AG08396 (cell line): ENCODE measurements at regions not wholly inside any gene's neighbourhood (a gene's known extent, or its start where the extent isn't known, plus 50 kb on each side); places are given as distances from the start of the nearest gene placed in this dataset.

Experiments
- DNase-seq: peaks from one replicate; pipeline ENCODE4 v3.0.0; 2012; ENCODE audit warnings: low spot score, mixed read lengths

DNA sequence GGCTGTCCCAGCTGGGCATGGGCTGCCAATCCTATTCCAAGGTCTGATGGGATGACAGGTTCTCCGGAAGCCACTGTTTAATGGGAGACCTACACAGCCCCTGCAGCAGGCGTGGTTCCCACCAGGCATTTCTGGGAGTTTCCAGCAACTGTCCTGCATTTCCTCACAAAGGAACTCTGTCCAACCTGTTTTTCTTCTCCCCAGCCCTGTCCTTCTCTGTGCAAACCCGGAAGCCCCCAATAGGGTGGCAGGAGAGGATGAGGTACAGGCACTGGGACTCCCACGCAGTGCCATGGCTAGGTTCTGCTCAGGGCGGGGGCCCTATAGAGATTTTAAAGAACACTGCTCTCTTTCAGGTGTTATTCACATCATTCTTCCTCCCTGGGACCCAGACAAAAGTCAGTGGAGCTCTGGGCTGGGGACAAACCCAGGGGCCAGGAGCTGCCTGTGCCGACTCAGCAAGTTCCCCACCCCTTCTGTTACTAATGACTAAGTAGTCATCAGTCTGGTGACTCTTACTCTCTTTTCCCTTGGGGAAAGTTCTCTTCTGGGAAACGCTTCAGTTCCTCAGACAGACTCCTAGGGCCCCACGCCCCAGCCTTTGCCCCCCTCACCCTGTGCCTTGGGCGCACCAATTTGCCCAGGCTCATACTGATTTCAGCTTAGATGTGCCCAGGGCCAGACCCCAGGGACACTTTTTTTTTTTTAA, 97.7 kb downstream of the CD47 start:
- DNase-seq, result no peak

DNA sequence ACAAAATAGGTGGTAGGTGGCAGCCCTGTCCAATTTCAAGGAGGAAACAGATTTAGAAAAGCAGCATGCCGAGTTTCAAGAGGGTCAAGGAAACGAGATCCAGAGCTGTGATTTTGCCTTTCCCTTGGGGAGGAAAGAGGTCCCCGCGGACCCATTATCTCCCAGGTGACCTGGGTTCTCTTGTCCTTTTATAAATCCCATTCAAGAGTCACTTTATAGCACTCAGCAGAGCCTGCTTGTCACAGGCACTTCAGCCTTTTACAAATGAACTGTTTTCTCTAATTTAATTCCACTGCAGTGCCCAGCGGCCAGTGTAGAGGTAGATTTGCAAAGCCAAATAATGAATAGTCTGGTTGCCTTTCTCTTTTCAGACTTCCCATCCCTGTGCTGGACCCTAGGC, 99.9 kb downstream of the CD47 start:
- DNase-seq, result no peak

DNA sequence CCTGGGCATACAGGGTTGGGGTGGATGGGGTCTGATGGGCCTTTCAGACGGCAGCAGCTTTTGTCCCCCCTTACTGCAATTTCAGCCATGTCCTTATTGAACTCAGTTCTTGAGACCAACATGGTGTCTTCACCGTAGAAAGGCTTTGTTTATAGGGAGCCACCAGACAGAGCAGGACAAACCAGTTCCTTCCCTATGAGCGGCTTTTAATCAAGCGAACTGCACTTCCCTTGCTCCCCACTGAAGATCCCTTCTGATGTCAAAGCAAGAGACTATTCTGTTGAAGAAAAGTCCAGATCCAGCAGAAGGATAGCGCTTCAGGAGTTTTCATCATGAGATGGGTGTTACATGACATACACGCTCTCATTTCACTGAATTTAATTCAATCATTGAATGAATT, 100.4 kb downstream of the CD47 start:
- DNase-seq, result no peak

DNA sequence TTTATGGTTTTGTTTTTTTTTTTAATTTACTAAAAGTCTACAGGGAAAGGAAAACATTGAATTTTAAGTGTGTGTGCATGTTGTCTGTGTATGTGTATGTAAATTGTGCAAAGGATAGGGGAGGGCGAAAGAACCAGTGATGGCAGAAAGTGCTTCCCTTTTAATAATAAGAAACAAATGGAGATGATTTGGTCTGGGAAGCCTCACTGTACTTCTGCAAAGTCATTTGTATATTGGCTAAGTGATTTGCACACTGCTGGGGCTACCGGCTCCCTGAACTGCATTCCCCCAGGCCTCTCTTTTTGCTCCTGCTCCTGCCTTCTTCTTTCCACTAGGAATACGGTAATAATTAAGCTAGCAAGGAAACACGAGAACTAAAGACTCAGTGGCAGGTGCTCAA, 101.2 kb downstream of the CD47 start:
- DNase-seq, result no peak

DNA sequence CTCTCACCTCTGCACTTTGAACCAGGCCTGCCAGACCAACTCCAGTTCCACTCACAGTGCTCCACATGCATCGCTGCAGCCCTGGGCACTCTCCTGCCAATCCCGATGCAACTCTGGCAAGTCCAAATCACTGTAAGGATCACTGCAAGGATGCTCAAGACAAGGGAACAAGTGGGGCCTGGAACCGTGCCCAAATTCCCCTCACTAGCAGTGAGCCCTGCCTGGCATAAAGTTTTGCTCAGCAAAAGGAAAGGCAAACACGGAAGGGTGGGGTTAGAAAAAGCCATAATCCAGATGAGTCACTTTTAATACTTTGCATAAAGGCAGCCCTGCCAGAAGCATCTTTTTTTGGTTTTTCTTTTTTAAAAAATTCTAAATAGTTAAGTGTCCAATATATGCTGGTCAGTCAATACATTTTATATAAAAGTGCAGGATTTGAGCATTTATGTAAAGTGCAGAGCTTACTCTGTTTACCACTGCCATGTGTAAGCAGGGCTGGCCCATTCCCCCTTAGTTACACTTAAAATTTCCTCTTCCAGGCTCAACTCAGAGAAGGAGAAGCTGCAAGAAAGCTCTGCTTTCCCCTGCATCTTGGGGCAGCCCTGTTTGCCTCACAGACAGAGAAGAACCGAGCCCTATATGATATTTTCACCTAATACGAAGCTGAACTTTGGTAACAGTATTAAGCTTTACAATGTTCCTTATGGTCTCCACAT, 102.2 kb downstream of the CD47 start:
- no peak for DNase-seq

DNA sequence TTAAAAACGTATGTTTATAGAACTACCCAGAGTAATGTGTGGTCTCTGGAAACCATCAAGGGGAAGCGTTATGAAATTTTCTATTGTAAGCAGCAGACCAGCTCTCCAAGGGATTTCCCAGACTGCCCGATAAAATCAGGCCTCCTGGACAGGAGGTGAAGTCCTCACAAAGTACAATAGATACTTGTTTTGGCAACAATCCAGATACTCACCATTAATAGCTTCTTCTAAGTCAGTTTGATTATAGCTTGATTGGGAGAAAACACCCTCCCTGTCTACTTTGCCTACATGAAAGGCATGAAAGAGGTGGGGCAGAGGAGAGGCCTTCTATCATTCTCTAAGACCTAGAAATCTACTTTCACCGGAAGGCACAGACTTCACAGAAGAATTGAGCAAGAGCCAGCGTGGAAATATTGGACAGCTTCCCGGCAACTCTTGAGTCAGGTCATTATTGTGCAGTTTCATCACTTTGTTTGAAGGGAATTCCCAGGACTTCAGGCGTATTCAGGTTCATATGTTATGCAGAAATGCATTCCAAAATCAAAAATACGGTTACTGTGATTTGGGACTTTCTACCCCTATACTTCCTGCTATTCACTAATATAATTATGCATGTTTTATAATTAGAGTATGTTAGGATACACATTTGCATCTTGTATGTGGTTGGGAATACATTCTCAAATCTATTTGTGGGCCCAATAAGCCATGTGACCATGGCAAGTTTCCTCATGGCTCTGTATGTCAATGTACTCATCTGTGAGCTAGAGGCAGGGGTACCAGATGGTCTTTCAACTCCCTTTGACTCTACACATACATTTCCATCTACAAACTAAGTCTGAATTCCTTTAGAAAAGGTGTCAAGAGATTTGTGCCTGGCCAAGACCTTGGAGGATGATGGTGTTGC, 103.5 kb downstream of the CD47 start:
- peak; percentile 71 for DNase-seq

DNA sequence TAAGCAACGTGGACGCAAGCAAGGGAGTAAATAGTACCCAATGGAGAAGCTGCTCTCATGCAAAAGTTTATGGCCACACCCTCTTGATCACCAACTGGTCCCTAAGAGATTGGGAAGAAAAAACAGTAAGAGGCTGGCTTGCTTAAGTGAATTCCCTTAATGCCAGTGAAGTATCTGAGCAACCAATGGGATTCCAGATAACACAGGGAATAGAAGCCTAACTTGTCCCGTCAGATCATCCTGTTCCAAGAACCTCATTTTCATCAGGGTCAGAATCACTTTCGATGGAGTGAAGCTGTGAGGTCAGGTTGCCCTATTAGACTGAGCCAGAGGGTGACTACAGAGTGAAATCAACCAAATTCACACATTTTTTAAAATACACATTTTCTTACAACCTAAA, 104.3 kb downstream of the CD47 start:
- DNase-seq, result no peak

DNA sequence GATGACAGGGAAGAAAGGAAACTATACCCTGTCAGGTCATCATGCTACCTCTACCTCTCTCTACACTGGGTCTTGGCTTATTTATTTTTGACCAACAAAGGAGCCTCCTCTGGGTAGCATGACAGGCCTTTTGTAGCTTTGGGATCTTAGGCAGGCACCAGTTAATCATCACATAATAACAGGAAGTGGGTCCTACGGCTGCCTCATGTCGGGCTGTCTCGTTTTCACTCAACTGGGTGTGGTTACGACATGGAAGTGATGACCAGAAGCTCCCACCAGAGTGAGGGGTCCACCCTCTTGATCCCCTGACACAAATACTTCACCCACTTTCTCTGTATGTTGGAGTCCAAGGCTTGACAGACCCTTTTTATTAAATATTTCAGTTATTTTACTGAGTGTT, 105.3 kb downstream of the CD47 start:
- DNase-seq, result no peak

DNA sequence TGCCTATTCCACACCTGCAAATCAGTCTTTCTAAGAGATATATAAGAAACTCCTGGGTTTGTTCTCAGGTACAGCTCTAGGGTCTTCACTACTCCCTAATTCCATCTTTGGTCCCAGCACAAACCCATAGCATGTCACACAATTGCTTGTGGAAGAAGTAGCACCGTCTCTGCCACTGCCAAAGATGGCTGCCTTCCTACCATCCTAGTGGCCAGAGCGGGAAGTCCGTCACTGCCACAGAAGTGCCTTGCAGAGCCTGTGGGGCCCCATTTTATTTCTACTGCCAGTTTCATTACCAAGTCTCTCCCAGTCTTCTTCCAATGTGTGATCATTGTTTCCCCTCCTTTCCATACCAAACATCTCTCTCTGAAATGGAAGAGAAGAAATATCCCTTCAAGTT, 107.6 kb downstream of the CD47 start:
- DNase-seq, result no peak

DNA sequence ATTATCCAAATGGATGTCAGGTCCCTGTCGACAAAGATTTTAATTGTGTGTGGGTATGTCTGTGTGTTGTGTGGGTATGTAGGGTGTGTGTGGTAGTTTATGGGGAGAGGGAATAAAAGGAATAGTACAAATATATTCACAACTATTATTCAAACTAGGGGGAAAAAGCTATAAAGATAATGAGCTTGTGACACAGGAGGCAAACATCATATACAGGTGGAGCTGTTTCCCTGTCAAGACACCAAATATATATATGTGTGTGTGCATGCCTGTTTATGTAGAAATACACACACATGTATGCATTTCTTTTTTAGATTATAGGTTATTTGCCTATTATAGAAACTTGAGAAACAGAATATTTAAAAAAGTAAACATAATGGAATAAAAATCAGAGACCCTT, 108.7 kb downstream of the CD47 start:
- DNase-seq, result no peak

DNA sequence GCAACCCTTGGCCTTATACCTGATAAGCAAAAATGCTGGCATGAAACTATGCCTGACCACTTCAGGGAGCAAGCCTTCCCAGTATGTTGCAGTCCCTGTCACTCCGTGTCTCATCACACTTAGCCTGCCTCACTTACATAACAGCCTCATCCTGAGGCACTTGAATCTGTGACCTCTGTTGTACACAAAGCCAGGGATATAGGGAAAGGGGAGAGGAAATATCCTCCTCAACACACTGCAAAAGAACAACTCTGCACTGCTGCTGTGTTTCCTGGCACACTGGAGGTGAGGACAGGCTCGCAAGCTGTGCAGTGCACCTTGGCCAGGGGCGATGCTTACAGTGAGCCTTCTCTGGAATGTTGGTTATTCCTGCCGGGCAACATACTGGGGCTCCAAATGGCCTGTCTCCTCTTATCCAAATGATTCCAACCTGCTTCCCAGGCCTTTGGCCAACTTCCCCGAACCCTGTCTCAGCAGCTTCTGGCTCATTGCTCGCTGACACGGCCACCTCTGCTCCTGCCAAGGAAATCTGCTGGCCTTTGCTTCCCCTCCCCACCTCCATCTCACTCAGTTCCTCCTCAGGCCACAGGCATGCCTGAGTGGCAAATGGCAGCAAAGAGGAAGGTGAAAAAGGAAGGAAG, 109.2 kb downstream of the CD47 start:
- DNase-seq, result no peak

DNA sequence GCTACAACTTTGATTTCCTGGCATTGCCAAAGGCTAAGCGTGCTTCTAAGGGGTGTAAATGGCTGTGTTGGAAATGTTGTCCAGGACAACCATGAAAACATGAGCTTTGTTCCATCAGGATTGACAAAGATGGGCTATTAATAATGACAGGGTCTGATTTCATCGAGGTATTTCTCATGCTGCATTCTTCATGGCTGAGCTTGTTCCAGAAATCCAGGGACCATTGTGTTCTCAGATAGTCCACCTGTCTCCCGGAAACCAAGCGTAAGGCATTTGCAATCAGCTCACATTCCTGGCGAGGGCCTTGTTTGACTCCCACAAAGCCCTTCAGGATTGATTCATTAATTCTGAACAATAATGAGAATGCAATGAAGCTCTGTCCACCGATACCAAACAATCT, 111.3 kb downstream of the CD47 start:
- DNase-seq, result no peak

DNA sequence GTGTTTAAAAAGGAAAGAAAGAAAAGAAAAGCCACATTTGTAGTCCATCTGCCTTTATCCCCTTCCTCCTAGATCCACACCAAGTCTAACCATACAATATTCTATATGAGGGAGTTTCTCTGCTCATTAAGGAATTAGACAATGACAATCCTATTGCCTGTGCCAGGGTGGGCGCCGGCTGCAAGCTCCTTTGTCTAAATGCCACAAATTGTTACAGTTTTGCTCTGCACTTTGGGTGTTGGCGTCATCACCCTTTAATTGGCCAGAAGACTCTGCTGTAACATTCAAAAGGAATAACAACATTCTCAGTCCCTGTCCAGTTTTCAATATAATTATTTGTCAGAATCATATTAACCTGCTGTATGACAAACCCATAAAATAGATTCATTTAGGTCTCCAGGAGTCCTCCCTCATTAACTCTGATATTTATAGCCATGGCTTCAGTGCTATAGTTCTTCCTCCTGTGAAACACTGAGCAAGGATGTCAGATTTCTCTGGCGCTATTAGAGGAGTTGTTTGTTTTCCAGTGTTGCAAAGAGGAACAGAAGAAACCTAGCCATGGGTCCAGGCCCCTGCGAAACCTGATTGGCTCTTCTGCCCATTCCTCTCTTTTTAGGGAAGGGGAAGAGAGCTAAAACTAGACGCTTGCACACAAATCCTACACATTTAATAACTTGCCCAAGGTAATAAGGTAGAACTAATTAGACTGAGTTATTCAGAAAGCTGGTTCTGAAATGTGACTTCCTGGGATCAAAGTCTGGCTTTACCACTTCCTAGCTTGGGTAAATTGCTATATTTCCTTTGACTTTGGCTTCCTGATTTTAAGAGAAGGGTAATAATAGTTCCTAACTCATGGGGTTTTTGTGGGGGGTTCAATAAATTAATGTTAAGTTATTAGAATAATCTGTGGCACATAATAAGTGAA, 112.4 kb downstream of the CD47 start:
- DNase-seq, result no peak

DNA sequence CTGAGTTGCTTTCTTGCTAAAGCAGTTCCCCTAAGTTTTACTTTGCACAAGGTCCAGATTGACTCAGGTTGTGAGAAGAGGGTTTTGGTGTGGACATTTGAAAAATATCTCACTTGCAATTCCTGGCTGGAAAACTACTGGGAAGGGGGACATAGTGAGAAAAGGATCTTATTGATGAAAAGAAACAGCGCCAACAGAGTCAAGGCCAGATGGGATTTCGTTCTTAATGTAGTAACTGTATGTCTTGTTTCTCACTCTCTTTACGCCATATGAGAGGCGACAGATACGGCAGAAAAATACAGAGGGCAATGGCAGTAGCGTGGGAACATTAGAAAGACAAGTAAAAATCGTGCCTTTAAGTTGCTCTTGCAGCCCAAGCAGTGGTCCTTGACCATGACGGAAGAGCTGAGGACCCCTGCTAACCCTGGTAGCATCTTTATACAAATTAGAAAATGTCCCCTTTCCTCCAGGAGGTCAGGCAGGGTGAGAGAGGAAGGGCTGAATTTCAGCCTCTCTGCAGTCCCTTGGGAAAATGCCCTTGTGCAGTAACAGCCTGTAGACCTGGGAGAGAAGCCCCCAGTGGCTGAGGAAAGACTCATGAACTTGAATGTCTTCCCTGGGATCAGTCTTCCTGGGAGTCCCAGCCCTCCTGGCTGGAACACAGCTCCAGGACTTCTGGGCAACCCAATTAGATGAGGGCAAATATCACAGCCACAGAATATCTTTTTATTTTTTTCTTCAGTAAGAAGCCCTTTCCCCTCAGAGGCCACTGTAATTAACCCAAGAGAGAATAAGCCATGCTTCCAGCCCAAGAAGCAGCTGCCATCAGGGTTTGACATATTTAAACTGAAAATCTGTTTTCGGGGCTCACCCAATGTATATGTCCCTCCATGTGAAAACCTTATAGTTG, 113.4 kb downstream of the CD47 start:
- no peak for DNase-seq

DNA sequence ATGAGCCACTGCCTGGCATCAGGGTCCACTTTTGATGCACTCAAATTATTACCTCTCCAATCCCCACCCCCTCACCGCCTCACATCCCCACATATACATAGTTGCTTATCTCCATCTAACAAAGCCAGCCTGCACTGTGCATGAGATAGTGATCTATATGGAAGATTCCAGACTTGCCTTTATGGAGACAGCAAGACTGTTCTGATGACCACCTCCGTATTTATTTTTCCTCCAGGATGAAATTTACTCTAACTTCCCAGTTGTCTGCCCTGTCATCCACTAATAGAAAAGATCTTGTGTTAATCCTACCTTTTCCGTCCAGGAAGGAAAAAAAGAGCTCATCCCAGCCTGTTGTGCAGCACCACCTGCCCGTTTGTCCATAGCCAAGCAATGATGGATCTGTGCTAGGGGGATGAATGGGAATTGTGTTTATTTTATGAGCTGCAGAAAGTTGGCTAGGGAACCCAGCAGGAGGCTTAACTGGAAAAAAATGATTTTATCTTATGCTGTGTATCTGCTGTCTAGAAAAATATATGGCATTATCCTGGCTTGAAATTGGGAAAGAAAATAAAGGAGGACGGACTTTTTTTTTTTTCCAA, 114.5 kb downstream of the CD47 start:
- DNase-seq, result no peak

DNA sequence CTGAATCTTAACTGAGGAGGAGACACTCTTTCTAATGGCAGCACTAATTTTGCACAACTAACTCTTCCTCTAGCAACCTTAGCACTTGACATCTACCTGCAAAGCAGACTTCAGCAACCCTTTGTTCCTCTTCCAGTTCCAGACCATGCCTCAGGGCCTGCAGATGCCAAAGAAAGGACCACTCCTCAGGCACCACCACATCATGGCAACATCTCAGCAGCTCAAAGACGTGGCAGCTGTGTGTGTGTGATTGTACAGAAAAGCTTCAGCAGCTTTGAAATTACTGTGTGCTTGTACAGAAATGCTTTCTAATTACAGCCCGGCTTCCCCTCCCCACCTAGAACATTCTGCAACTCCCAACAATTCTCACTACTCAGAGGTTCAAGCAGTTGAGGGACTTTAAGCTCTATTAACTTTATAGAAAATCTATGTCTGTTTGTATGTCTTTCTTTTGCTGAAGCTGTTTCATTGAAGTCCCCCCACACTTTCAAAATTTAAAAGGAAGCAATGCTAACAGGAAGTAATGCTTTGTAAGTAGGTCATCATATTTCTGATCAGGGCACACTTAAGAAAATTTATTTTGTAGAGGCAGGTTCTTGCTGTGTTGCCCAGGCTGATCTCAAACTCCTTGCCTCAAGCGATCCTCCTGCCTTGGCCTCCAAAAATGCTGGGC, 115.2 kb downstream of the CD47 start:
- DNase-seq, result no peak

DNA sequence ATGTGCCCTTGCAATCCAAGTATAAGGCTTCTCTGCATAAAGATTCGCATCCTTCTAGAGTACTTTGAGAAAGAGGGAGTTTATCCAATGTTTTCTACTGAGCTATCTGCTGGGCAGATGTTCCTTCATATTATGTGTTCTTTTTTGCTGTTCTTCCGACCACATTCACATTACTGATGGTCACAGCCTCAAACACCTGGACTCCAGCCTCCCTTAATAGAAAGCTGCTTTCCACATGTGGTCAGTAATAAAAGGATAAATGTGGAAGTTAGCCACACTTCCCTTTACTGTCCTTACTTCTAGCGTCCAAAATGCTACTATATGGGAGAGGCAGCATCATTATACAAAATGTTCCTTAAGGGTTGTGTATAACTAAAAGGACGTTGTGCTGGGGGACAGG, 116.9 kb downstream of the CD47 start:
- DNase-seq, result no peak

DNA sequence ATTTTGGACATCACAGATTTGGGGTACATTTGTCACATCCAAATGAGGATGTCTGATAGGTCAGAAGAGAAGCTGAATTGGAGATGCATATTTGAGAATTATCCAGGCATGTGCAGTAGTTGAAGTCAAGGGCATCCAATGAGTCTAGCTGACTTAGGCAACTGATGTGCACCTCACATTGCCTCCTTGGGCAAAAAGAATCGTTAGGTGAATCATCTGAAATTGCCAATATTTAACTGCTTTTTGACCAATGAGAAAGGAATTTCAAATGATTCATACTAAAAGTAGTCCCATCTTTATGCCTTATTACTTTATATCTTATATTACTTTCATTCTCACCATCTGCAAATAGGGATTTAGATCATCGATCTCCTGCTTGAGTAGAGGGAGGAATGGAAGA, 117.7 kb downstream of the CD47 start:
- DNase-seq, result no peak

DNA sequence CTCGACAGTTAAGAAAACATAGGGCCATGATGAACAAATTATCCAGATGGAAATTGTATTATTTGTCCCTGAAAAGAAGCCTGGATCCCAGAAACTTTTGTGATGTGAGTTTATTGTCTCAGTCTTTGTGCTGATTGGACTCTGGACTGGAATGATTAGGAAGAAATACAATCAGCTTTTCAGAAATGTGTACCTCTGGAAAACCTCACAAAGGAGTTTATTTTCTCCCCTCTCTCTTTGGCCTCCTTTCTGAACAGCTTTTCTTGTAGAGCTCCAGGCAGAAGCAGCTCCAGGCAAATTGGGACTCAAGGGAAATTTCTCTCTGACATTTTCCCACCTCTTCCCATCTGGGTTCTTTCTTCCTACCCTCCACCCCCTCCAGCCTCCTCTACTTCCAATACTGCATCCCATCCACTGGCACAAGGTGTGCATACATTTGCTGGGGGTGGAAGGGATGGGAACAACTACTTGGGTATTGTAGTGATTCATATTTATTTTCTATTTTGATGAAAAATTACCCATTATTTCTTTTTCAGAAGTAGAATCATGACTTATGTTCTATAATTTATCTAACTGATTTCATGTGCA, 119.7 kb downstream of the CD47 start:
- DNase-seq, result no peak
